Mucosa of descending colon (tissue), 3 donors: ENCODE measurements at regions not wholly inside any gene's neighbourhood (a gene's known extent, or its start where the extent isn't known, plus 50 kb on each side); places are given as distances from the start of the nearest gene placed in this dataset.

ENCODE experiments used
- ATAC-seq: fragments of 200-7000 bp; cut with Tn5 transposase; one replicate; pipeline ENCODE4 v1.9.1; 2020; ENCODE audit warnings: mild to moderate bottlenecking, moderate library complexity
- DNase-seq, 3 donors: peaks; one replicate each; pipeline ENCODE4 v3.0.0-alpha.2; 2020
- H3K36me3 ChIP-seq: fragments of 200-600 bp; one replicate; pipeline ENCODE4 v1.8.0; 2021; ENCODE audit warnings: low read depth, mild to moderate bottlenecking
- H3K4me1 ChIP-seq: fragments of 200-600 bp; one replicate; pipeline ENCODE4 v1.8.0; 2021; ENCODE audit warnings: low read depth, mild to moderate bottlenecking
- H3K4me3 ChIP-seq: fragments of 200-600 bp; one replicate; pipeline ENCODE4 v1.8.0; 2021; ENCODE audit warnings: mild to moderate bottlenecking
- H3K9me3 ChIP-seq: fragments of 200-600 bp; one replicate; pipeline ENCODE4 v1.8.0; 2021; ENCODE audit warnings: mild to moderate bottlenecking
- intact Hi-C, 2 donors: fragments of 100-400 bp; cut with DNase I in 1 of 2; cut with micrococcal nuclease in 1 of 2; formaldehyde crosslinking; loops; one replicate each; pipeline versions ENCODE4 v1.11.0 to v1.11.1; 2022; cut with DNase I, micrococcal nuclease
- TF ChIP-seq, protein P1 (sequence below): fragments of 200-600 bp; IDR thresholded peaks from one replicate; pipeline ENCODE4 v1.8.0; 2022; ENCODE audit warnings: antibody characterized with exemption, mild to moderate bottlenecking
- donor health status: DM: no; HTN: no; CAD: no; lungs with moderate emphysema.
- donor health status: DM: no; HTN: no; CAD: no.
- donor health status: DM: no; HTN: yes; CAD: no.

DNA sequence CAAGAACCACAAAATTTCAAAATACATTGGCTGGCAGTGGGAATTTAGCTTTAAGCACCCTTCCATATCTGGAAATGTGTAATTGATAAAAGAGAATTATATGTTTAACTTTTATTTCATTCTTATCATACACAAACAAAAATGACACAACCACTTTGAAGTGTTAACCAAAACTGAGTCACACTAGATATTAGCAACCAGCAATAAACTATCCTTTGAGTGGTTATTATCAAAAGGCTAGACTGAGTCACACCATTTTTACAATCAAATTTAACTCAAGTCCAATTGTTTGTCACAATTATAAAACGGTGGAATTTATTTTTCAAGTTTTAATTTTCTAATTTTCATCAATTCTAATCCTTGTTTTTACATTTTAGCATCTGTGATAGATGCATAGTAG lies 121.7 kb downstream of the LIG4 start:
- Histone ChIP-seq H3K4me3 (no peak overlapping the region), H3K36me3 (no peaks in the 10 kb centered on the region), H3K9me3 (no peaks in the 10 kb centered on the region), H3K4me1 (no peaks in the 10 kb centered on the region)
- ATAC-seq = no peak
- DNase-seq = no peak
- intact Hi-C loops = no loop called here
- TF ChIP-seq, protein P1, sequence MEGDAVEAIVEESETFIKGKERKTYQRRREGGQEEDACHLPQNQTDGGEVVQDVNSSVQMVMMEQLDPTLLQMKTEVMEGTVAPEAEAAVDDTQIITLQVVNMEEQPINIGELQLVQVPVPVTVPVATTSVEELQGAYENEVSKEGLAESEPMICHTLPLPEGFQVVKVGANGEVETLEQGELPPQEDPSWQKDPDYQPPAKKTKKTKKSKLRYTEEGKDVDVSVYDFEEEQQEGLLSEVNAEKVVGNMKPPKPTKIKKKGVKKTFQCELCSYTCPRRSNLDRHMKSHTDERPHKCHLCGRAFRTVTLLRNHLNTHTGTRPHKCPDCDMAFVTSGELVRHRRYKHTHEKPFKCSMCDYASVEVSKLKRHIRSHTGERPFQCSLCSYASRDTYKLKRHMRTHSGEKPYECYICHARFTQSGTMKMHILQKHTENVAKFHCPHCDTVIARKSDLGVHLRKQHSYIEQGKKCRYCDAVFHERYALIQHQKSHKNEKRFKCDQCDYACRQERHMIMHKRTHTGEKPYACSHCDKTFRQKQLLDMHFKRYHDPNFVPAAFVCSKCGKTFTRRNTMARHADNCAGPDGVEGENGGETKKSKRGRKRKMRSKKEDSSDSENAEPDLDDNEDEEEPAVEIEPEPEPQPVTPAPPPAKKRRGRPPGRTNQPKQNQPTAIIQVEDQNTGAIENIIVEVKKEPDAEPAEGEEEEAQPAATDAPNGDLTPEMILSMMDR = no peak

DNA sequence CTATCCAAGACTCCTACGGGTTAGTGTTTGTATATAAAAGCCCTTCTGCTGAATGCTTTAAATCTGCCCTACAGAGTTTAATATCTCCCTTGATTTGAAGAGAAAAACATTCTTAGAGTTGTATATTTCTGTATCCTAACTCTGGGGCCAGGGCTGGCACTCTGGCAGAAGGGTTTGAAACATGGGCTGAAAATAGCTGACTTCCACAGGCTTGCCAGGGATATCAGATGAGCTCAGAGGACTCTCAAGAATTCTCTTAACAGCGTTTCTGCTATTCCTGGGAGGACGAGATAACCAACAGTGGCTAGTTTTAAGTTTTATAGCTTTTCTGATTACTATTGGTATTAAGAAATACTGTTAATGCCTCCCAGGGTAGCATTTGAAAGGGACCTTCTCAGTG lies 127.5 kb downstream of the LIG4 start:
- DNase-seq (no peak), ATAC-seq (no peak)
- Histone ChIP-seq H3K4me1 (no peaks in the 10 kb centered on the region), H3K4me3 (no peak overlapping the region), H3K36me3 (no peaks in the 10 kb centered on the region), H3K9me3 (no peaks in the 10 kb centered on the region)
- intact Hi-C loops = no loop called here
- TF ChIP-seq, protein P1 = no peak

DNA sequence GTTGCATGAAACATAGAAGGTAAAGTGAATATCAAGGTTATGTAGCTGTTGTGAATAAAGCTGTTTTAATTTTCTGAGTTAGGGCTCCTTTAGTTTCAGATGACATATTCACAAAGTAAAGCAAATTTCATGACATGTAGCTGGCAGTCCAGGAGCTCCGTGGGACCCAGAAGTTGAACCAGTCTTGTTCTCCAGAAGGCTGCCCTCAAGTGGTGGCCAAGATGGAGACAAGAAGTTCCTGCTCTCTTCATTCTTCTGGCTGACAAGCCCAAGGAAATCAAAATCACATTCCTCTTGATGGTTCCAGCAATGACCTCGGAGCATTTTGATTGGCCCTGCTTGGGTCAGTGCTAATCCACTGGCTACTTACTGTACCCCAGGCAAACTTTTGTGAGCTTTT lies 128.7 kb downstream of the LIG4 start:
- Histone ChIP-seq H3K9me3 (no peaks in the 10 kb centered on the region), H3K4me1 (no peaks in the 10 kb centered on the region), H3K36me3 (no peaks in the 10 kb centered on the region), H3K4me3 (no peak overlapping the region)
- TF ChIP-seq, protein P1 = no peak
- ATAC-seq (peak; percentile 30), DNase-seq (no peak)
- intact Hi-C loops = no loop called here

DNA sequence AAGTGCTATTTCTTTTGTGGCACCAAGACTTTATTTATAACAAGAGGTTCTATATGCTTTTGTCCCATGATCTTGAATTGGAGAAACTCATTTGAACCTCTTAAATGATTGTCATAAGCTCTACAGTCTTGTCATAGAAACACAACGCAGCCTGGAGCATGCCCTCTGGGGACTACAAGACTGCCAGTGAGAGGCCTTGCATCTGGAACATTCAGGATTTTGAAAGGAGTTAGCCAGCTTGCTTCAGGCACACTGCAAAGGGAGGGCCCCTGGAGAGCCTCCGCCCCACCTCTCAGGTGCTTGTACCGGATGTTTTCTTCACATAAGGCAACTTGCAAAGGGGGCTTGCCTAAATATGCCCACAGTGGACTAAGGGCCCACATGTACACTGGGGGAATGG lies 130.5 kb downstream of the LIG4 start:
- ATAC-seq = no peak
- no peaks in the 10 kb centered on the region for H3K4me1 ChIP-seq
- intact Hi-C loops = no loop called here

DNA sequence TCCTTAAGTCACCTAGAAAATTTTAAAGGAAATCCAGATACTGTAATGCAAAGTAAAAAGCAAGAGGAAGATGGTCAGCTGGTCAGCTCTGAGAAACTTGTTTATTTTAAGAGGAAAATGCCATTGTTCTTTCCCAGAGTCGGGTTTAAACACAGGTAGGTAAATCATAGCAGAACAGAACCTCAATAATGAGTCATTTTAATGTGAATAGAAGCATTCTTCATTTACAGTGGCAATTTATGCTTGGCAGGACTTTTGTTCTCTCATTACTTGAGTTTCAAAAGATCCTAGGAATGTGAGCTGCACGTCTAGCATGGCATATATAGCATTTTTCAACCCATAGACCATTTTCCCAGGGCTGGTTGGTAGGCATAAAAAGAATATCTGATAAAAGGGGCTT lies 132.3 kb downstream of the LIG4 start:
- DNase-seq (no peak), ATAC-seq (no peak)
- Histone ChIP-seq H3K4me1 (no peaks in the 10 kb centered on the region), H3K4me3 (no peak overlapping the region), H3K9me3 (no peaks in the 10 kb centered on the region), H3K36me3 (no peaks in the 10 kb centered on the region)
- intact Hi-C loops = no loop called here
- TF ChIP-seq, protein P1 = no peak

More for the DNA sequence above, 130.5 kb downstream of the LIG4 start:
- DNase-seq = no peak
- no peaks in the 10 kb centered on the region for H3K9me3 ChIP-seq
- no peak overlapping the region for H3K4me3 ChIP-seq
- H3K36me3 ChIP-seq = no peaks in the 10 kb centered on the region
- TF ChIP-seq, protein P1 = no peak

DNA sequence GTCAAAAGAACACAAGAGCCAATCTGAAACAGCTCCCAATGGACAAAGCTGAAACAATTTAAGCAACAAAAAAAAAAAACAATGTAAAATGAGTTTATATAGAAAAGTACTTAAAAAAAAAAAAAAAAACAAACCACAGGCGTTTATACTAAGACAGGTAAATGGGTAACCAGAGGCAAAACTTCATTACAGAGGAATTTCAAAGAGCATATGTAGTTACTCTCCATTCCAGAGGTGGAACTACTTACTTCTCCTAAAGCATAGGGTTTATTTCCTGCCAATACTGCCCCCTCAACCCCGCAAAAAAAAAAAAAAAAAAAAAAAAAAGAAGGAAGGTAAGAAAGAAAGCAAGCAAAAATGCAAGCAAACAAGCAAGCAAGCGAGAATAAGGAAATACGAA lies 132.9 kb downstream of the LIG4 start:
- TF ChIP-seq, protein P1 = no peak
- no peaks in the 10 kb centered on the region for H3K36me3 ChIP-seq
- peaks cover 5% of the 10 kb centered on the region for H3K9me3 ChIP-seq
- ATAC-seq (no peak), DNase-seq (no peak)
- H3K4me1 ChIP-seq = no peaks in the 10 kb centered on the region
- no peak overlapping the region for H3K4me3 ChIP-seq
- intact Hi-C loops = no loop called here
